Neural progenitor cell (in vitro differentiated cells): ENCODE measurements at regions not wholly inside any gene's neighbourhood (a gene's known extent, or its start where the extent isn't known, plus 50 kb on each side); places are given as distances from the start of the nearest gene placed in this dataset.

Experiments used
- CTCF ChIP-seq: fragments of 200-600 bp; sonication (generic); IDR thresholded peaks from 2 replicates; pipeline ENCODE4 v1.5.1; 2017; ENCODE audit warnings: antibody characterized with exemption, mild to moderate bottlenecking
- EZH2 ChIP-seq: fragments of 200-600 bp; sonication (generic); IDR thresholded peaks from 2 replicates; pipeline ENCODE4 v1.6.1; 2017; ENCODE audit warnings: antibody characterized with exemption, mild to moderate bottlenecking, moderate library complexity
- EZH2phosphoT487 ChIP-seq: fragments of 200-600 bp; sonication (generic); IDR thresholded peaks from 2 replicates; pipeline ENCODE4 v1.6.1; 2017; ENCODE audit warnings: antibody characterized with exemption

GRCh38 chr11:112882494-112883381 lies 78.5 kb upstream of the NCAM1 start:
- TF ChIP-seq EZH2phosphoT487 (no peak), CTCF (no peak), EZH2 (no peak)
